CD4-positive, alpha-beta memory T cell (primary cell): ENCODE measurements at regions not wholly inside any gene's neighbourhood (a gene's known extent, or its start where the extent isn't known, plus 50 kb on each side); places are given as distances from the start of the nearest gene placed in this dataset.

Experiments
- CTCF ChIA-PET: fragments of 350-600 bp; sonication (Branson Sonifier 250); formaldehyde crosslinking; loops from one replicate; lab custom pipeline; 2021; ENCODE audit warnings: inconsistent platforms; ENCODE audit not compliant: partially characterized antibody; lab: Charles Lee
- POLR2A ChIA-PET: fragments of 350-600 bp; sonication (Branson Sonifier 250); formaldehyde crosslinking; loops from one replicate; lab custom pipeline; 2021; ENCODE audit not compliant: partially characterized antibody; lab: Charles Lee
- DNase-seq, 5 donors: peaks; one replicate each; pipeline versions ENCODE4 v3.0.0 to v3.0.0-alpha.2; 2020 to 2022; ENCODE audit warnings: mixed read lengths in 1 of 5
- H3K27ac ChIP-seq: one replicate; pipeline ENCODE4 v1.7.0; 2013; ENCODE audit warnings: low read depth, low read length
- H3K27me3 ChIP-seq: 2 replicates; pipeline ENCODE4 v1.7.0; 2013; ENCODE audit warnings: mild to moderate bottlenecking, low read length, moderate library complexity; ENCODE audit not compliant: insufficient read depth
- H3K36me3 ChIP-seq: 2 replicates; pipeline ENCODE4 v1.7.0; 2013; ENCODE audit warnings: mild to moderate bottlenecking, low read length, moderate library complexity; ENCODE audit not compliant: insufficient read depth
- H3K4me1 ChIP-seq: 2 replicates; pipeline ENCODE4 v1.7.0; 2013; ENCODE audit warnings: mild to moderate bottlenecking, low read length, moderate library complexity; ENCODE audit not compliant: insufficient read depth
- H3K4me3 ChIP-seq, 2 donors: one replicate each; pipeline ENCODE4 v1.7.0; 2013; ENCODE audit warnings: low read length in 2 of 2, mild to moderate bottlenecking in 1 of 2
- H3K9me3 ChIP-seq, 2 donors: one replicate each; pipeline ENCODE4 v1.7.0; 2013; ENCODE audit warnings: low read length in 2 of 2, control low read depth in 1 of 2; ENCODE audit not compliant: control insufficient read depth in 1 of 2
- H3K27ac Mint-ChIP-seq, 7 donors: one replicate each; pipeline ENCODE4 v1.8.0; 2020 to 2021; ENCODE audit warnings: mixed read lengths in 7 of 7, mild to moderate bottlenecking in 6 of 7, inconsistent platforms in 3 of 7, moderate library complexity in 3 of 7
- H3K27me3 Mint-ChIP-seq, 2 donors: one replicate each; pipeline ENCODE4 v1.8.0; 2020 to 2021; ENCODE audit warnings: mixed read lengths in 2 of 2
- H3K36me3 Mint-ChIP-seq, 2 donors: one replicate each; pipeline ENCODE4 v1.8.0; 2020 to 2021; ENCODE audit warnings: mixed read lengths in 2 of 2, inconsistent platforms in 1 of 2, mild to moderate bottlenecking in 1 of 2
- H3K4me1 Mint-ChIP-seq, 4 donors: one replicate each; pipeline ENCODE4 v1.8.0; 2020 to 2021; ENCODE audit warnings: mixed read lengths in 4 of 4, mild to moderate bottlenecking in 1 of 4
- H3K4me3 Mint-ChIP-seq, 8 donors: one replicate each; pipeline ENCODE4 v1.8.0; 2020 to 2021; ENCODE audit warnings: mixed read lengths in 8 of 8, mild to moderate bottlenecking in 7 of 8, moderate library complexity in 6 of 8, inconsistent platforms in 3 of 8
- H3K9me3 Mint-ChIP-seq, 8 donors: one replicate each; pipeline ENCODE4 v1.8.0; 2020 to 2021; ENCODE audit warnings: mixed read lengths in 8 of 8, mild to moderate bottlenecking in 5 of 8, inconsistent platforms in 3 of 8, moderate library complexity in 1 of 8
- intact Hi-C: fragments of 100-400 bp; cut with micrococcal nuclease; formaldehyde crosslinking; loops from one replicate; pipeline ENCODE4 v1.15.1; 2023

DNA sequence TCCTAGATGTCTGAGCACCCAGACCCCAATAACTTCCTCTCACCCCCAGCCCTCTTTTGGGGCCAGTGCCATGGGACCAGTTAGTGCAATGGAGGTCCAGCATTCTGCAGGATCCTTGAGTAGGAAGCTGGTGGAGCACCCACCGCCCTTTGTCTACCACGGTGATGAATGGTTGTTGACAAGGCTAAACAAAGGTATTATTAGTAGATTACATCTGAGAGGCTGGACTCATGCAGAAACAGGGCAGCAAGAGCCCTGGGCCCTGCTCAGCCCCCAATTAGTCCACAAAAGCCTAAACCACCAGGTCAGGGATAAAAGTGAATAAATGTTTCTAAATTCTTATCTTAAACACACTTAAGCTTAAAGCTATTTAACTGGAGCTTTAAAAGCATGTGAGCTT is 196.5 kb upstream of the TSHZ3 start:
- no peak overlapping the region for H3K4me3 Mint-ChIP-seq
- H3K9me3 Mint-ChIP-seq: peaks cover 0 to 4% (median 2%) of the 10 kb centered on the region in 8 donors
- CTCF ChIA-PET: no interaction called here
- intact Hi-C loops: no loop called here
- POLR2A ChIA-PET: no interaction called here
- H3K27ac Mint-ChIP-seq: no peak overlapping the region
- H3K36me3 Mint-ChIP-seq: no peaks in the 10 kb centered on the region
- DNase-seq: no peak
- Histone ChIP-seq H3K9me3 (no peaks in the 10 kb centered on the region), H3K36me3 (no peaks in the 10 kb centered on the region), H3K27me3 (no peaks in the 10 kb centered on the region), H3K27ac (no peak overlapping the region), H3K4me3 (no peak overlapping the region), H3K4me1 (no peaks in the 10 kb centered on the region)
- peaks cover 0 to 3% of the 10 kb centered on the region in 2 donors for H3K27me3 Mint-ChIP-seq
- H3K4me1 Mint-ChIP-seq: no peaks in the 10 kb centered on the region

DNA sequence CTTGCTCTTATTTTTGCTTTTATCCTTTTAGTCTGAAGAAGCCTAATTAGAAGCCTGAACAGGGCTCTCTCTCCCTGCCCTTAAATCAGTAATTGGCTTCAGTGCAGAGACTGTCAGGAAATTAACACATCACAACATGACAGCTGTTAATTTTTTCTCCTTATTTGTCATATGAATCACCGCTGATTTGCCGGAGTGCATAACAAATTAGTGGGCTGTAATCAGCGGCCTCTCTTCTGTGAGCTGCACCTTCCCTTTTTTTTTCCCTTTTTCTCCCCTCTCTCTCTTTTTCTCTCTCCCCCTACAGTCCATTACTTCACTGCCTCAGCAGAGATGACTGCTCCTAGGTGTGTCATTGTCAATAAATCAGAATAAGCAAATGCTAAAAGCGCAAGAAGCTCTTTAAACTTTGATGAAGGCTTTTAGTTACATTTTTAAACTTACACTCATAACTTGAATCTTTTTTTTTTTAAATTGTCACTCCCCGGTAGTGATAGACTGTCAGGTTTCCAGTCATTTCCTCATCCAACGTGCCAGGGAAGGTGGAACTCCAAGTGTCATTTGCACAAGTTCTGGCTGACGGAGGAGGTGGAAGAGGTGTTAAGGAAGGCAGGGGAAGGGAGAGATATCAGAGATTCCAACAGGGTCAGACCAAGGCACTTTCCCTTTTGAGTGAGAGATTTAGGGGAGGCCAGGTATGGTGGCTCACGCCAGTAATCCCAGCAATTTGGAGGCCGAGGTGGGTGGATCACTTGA is 197.1 kb upstream of the TSHZ3 start:
- ChIA-PET CTCF (no interaction called here), POLR2A (no interaction called here)
- H3K27ac ChIP-seq: no peak overlapping the region
- H3K9me3 ChIP-seq: no peaks in the 10 kb centered on the region
- H3K4me3 ChIP-seq: no peak overlapping the region
- peaks cover 0 to 4% (median 2%) of the 10 kb centered on the region in 8 donors for H3K9me3 Mint-ChIP-seq
- H3K27me3 Mint-ChIP-seq: peaks cover 0 to 3% of the 10 kb centered on the region in 2 donors
- H3K36me3 Mint-ChIP-seq: no peaks in the 10 kb centered on the region
- H3K27ac Mint-ChIP-seq: no peak overlapping the region
- no peaks in the 10 kb centered on the region for H3K4me1 ChIP-seq
- H3K4me1 Mint-ChIP-seq: no peaks in the 10 kb centered on the region
- no peaks in the 10 kb centered on the region for H3K27me3 ChIP-seq
- H3K4me3 Mint-ChIP-seq: no peak overlapping the region
- H3K36me3 ChIP-seq: no peaks in the 10 kb centered on the region
- DNase-seq: no peak
- intact Hi-C loops: no loop called here

DNA sequence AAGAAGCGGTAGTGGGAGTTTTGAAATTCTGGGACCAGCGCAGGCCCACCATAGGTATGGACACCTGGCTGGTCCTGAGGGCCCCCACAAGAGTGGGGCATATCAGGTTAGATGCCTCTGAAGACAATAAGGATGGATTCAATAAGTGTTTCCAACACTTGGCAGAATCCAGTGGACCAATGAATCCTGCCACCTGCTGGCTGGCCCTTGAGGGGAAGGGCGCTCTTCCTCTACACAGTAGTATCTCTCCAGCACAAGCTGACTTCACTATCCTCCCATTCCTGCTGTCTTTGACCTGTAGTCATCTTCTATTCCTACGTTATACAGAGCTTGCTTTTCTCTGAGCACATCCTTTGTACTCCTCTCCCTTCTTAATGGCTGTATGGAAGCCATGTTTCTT is 199.7 kb upstream of the TSHZ3 start:
- ChIA-PET POLR2A (no interaction called here), CTCF (no interaction called here)
- no peak overlapping the region for H3K4me3 Mint-ChIP-seq
- intact Hi-C loops: no loop called here
- no peaks in the 10 kb centered on the region for H3K4me1 Mint-ChIP-seq
- H3K9me3 Mint-ChIP-seq: peaks cover 0 to 3% (median 0%) of the 10 kb centered on the region in 8 donors
- no peak overlapping the region for H3K27ac Mint-ChIP-seq
- Histone ChIP-seq H3K27ac (no peak overlapping the region), H3K4me1 (no peaks in the 10 kb centered on the region), H3K36me3 (no peaks in the 10 kb centered on the region), H3K4me3 (no peak overlapping the region), H3K9me3 (no peaks in the 10 kb centered on the region), H3K27me3 (no peaks in the 10 kb centered on the region)
- no peaks in the 10 kb centered on the region for H3K36me3 Mint-ChIP-seq
- no peak for DNase-seq
- no peaks in the 10 kb centered on the region for H3K27me3 Mint-ChIP-seq

DNA sequence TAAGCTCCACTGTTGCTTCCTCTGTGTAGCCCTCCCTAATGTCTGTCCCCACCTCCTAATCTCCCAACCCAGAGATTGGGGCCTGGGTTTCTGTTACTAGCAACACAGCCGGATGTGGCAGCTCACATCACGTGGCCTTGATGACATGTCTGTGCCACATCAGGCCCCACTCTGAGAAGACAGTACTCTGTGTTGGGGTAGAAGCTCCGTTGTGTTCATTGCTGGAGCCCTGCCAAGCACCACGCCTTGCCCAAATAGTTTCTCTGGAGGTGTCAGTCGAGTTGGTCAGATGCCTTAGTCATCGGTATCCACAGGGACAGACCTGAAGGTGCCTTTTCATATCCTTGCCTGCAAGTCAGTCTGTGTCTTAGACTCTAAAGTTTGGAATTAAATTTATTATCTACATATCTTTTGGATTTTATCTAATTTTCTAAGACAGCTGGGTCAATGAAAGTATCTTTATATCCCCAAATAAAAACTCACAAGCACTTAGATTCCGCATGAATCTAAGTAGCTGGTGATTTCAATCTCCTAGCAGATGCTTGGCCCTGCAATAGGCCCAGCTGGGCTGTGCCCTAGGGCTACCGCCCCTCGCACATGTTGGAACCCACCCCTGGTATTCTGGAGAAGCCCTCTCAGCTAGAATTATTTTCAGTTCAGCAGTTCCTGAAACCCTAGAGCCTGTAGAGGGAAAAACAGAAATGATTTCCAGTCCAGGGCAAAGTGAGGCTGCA is 204.0 kb upstream of the TSHZ3 start:
- H3K27me3 ChIP-seq: no peaks in the 10 kb centered on the region
- no peaks in the 10 kb centered on the region for H3K36me3 ChIP-seq
- Mint-ChIP-seq H3K27ac (no peak overlapping the region), H3K36me3 (no peaks in the 10 kb centered on the region), H3K4me3 (no peak overlapping the region), H3K4me1 (no peaks in the 10 kb centered on the region), H3K27me3 (peaks cover 0 to 2% of the 10 kb centered on the region in 2 donors), H3K9me3 (peaks cover 0 to 4% (median 0%) of the 10 kb centered on the region in 8 donors)
- H3K27ac ChIP-seq: no peak overlapping the region
- H3K4me3 ChIP-seq: no peak overlapping the region
- CTCF ChIA-PET: no interaction called here
- H3K4me1 ChIP-seq: no peaks in the 10 kb centered on the region
- H3K9me3 ChIP-seq: no peaks in the 10 kb centered on the region
- no peak for DNase-seq
- intact Hi-C loops: no loop called here
- POLR2A ChIA-PET: no interaction called here

GRCh38 chr19:31553846-31554215 is 204.6 kb upstream of the TSHZ3 start:
- Mint-ChIP-seq H3K9me3 (peaks cover 0 to 4% (median 2%) of the 10 kb centered on the region in 8 donors), H3K27ac (no peak overlapping the region), H3K36me3 (no peaks in the 10 kb centered on the region), H3K27me3 (peaks cover 0 to 2% of the 10 kb centered on the region in 2 donors), H3K4me1 (no peaks in the 10 kb centered on the region), H3K4me3 (no peak overlapping the region)
- H3K4me3 ChIP-seq: no peak overlapping the region
- CTCF ChIA-PET: no interaction called here
- no peaks in the 10 kb centered on the region for H3K4me1 ChIP-seq
- POLR2A ChIA-PET: no interaction called here
- no peak overlapping the region for H3K27ac ChIP-seq
- H3K27me3 ChIP-seq: no peaks in the 10 kb centered on the region
- DNase-seq: no peak
- no peaks in the 10 kb centered on the region for H3K36me3 ChIP-seq
- intact Hi-C loops: no loop called here
- H3K9me3 ChIP-seq: no peaks in the 10 kb centered on the region

DNA sequence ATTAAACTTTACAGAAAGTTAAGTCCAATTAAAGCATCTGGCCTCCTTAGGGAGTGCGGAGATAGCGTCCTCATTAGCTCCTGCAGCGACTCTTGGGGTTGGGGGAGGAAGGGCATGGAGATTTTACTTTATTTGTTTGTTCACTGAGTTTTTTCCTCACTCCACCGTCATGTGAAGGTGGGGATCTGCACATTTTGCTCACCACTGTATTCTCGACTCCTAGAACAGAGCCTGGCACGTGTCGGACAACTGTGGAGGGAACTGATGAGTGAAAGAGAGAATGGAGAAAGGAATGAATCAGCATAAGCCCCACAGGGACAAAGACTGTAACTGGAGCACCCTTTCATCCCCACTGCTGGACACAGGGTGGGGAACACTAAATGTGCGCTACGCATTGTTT is 205.1 kb upstream of the TSHZ3 start:
- intact Hi-C loops: no loop called here
- no peaks in the 10 kb centered on the region for H3K4me1 ChIP-seq
- no peak overlapping the region for H3K4me3 ChIP-seq
- no peak overlapping the region for H3K27ac ChIP-seq
- Mint-ChIP-seq H3K9me3 (peaks cover 0 to 9% (median 2%) of the 10 kb centered on the region in 8 donors), H3K36me3 (no peaks in the 10 kb centered on the region), H3K4me1 (no peaks in the 10 kb centered on the region), H3K27ac (no peak overlapping the region), H3K27me3 (peaks cover 0 to 2% of the 10 kb centered on the region in 2 donors), H3K4me3 (no peak overlapping the region)
- no peaks in the 10 kb centered on the region for H3K9me3 ChIP-seq
- H3K27me3 ChIP-seq: no peaks in the 10 kb centered on the region
- no peak for DNase-seq
- ChIA-PET POLR2A (no interaction called here), CTCF (no interaction called here)
- H3K36me3 ChIP-seq: no peaks in the 10 kb centered on the region

DNA sequence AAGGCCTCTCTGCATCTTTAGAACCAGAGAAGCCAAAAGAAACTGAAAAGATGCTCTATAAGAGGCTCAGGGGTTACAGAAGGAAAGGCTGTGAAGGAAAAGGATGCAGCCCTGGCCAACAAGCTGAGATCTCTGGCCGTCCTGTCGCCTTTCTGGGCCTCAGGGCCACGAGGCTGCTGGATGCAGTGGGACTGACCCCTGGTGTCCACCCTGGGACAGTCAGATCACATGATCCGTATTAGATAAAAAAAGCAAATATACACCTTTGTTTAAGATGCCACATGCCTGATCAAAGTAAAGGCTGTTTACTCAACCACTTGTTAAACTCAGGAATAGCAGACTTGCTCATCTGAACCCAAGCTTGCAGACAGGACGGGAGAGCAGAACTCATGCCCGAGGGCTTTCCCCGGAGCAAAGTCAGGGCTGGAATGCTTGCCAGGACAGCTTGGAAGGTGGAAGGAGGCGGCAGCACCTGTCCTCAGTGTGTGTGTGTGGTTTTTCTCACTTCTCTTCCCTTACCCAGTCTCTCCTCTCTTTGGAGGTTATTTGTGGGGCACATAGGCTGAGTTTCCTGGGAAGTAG is 206.5 kb upstream of the TSHZ3 start:
- Histone ChIP-seq H3K4me1 (no peaks in the 10 kb centered on the region), H3K27ac (no peak overlapping the region), H3K36me3 (no peaks in the 10 kb centered on the region), H3K9me3 (no peaks in the 10 kb centered on the region), H3K27me3 (no peaks in the 10 kb centered on the region), H3K4me3 (no peak overlapping the region)
- Mint-ChIP-seq H3K9me3 (peaks cover 0 to 13% (median 4%) of the 10 kb centered on the region in 8 donors), H3K36me3 (no peaks in the 10 kb centered on the region), H3K4me3 (no peak overlapping the region), H3K27ac (no peak overlapping the region), H3K27me3 (peaks cover 0 to 2% of the 10 kb centered on the region in 2 donors), H3K4me1 (no peaks in the 10 kb centered on the region)
- ChIA-PET CTCF (no interaction called here), POLR2A (no interaction called here)
- no peak for DNase-seq
- intact Hi-C loops: no loop called here
